ENCODE measurements at regions not wholly inside any gene's neighbourhood (a gene's known extent, or its start where the extent isn't known, plus 50 kb on each side); places are given as distances from the start of the nearest gene placed in this dataset.

- TF ChIP-seq, protein P1, sequence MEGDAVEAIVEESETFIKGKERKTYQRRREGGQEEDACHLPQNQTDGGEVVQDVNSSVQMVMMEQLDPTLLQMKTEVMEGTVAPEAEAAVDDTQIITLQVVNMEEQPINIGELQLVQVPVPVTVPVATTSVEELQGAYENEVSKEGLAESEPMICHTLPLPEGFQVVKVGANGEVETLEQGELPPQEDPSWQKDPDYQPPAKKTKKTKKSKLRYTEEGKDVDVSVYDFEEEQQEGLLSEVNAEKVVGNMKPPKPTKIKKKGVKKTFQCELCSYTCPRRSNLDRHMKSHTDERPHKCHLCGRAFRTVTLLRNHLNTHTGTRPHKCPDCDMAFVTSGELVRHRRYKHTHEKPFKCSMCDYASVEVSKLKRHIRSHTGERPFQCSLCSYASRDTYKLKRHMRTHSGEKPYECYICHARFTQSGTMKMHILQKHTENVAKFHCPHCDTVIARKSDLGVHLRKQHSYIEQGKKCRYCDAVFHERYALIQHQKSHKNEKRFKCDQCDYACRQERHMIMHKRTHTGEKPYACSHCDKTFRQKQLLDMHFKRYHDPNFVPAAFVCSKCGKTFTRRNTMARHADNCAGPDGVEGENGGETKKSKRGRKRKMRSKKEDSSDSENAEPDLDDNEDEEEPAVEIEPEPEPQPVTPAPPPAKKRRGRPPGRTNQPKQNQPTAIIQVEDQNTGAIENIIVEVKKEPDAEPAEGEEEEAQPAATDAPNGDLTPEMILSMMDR (IDR thresholded peaks at IDR 0.05; ENCODE audit: low read depth, low read length) = no peak
- no peak for TF ChIP-seq MYC (IDR thresholded peaks at IDR 0.05; ENCODE audit: low read depth, low read length)
These were observed 238.4 kb upstream of the MEOX2 start for GRCh38 chr7:15924910-15925309.

All from NB4 (cell line).